Islet precursor cell (in vitro differentiated cells): ENCODE measurements at regions not wholly inside any gene's neighbourhood (a gene's known extent, or its start where the extent isn't known, plus 50 kb on each side); places are given as distances from the start of the nearest gene placed in this dataset.
A peak's percentile ranks its signal among the peaks of the same experiment; 100 is the strongest.
"Not testable (repeated sequence)": the region's sequence is repeated elsewhere in the genome, so short reads cannot be mapped to it uniquely, and the experiment has no call there.

Experiments
- DNase-seq: peaks from one replicate; pipeline ENCODE4 v3.0.0-alpha.2; 2018

DNA sequence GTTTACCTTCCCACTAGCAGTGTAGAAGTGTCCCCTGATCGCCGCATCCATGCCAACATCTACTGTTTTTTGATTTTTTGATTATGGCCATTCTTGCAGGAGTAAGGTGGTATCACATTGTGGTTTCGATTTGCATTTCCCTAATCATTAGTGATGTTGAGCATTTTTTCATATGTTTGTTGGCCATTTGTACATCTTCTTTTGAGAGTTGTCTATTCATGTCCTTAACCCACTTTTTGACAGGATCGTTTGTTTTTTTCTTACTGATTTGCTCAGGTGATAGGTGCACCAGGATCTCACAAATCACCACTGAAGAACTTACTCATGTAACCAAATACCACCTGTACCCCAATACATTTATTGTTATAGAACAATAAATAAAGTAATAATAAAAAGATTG, 114.5 kb downstream of the GATA6 start:
- not testable (repeated sequence) for DNase-seq

DNA sequence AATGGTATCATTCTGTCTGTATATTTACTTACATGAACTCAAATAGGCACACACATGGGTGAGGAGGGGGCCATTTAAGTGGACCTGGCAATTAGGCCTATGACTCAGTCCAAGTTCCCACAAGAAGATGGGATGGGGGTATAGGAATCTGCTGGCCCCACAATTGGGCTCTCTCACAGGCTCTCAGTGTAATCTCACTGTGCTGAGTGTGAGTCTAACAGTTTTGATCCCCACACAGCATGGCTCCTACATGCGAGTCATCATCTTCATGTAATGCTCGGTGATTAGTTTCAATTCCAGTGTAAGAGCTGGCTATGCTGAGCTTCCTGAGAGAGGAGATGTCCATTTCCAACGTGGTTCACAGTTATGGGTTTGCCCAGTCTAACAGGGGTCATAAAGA, 114.0 kb downstream of the GATA6 start:
- DNase-seq: peak; percentile 65

- no peak for DNase-seq
Measured at GRCh38 chr18:22283116-22283395, 113.7 kb downstream of the GATA6 start.

GRCh38 chr18:22282311-22283115, 113.1 kb downstream of the GATA6 start:
- DNase-seq: no peak

DNA sequence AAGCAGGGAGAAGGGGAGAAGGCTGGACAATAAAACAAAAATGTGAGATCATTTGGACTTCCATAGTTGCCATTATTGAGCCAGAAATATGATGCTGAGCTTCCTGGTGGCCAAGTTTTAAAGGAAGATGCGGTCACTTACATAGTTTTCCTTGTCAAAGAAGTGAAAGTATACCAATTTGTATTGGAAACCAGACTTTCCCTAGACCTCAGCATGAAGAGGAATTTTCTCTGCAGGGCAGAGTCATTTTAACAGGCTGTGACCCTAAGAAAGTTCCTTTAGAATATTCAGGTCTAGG, 111.0 kb downstream of the GATA6 start:
- no peak for DNase-seq

- no peak for DNase-seq
Measured at GRCh38 chr18:22279741-22280452, 110.5 kb downstream of the GATA6 start.

GRCh38 chr18:22278798-22279197, 109.4 kb downstream of the GATA6 start:
- DNase-seq: no peak

DNA sequence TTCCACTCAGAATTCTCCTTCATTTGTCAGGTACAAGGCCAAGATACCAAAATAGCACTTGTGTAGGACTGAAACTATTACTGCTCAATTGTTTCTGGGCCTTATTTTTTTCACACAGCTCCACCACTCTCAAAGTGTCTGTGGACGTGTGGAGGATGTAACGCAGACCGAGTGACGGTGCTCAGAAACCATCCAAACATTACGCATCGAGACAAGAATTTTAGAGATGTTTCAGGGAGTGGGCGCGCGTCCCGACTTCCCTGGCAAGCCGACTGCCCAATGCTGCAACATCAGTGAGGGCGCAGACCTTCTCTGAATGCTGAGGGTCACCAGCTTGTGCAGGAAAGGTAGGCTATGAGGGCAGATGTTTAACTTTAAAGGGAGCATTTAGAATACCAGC, 108.4 kb downstream of the GATA6 start:
- DNase-seq: no peak

GRCh38 chr18:22276334-22276713, 106.9 kb downstream of the GATA6 start:
- no peak for DNase-seq

DNA sequence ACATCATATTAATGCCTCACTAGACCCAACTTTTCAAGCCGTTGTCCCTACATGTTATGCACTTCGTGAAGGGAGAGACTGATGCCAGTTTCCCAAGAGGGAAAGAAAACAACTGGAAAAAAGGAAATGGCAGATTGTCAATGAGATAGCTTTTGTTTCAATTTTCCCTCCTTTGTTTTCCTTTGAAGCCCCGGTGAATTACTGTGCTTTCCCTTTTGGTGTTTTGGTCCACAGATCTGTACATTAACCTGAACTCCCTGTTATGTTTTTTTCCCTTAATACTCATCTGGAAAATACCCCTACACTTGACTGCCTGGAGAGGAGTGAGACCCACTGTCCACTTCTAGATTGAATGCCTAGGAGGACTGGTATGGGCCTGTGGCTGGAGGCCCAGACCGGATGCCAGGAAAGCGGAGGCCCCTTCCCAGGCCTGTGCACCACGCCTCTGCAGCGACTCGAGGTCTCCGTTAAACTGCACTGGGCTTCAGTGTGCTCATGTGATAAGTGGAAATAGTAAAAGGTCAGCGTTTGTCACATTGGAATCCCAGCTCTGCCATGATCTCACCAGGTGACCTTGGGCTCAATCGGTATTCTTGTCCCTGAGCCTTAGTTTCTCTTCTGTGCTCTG, 106.4 kb downstream of the GATA6 start:
- no peak for DNase-seq

DNA sequence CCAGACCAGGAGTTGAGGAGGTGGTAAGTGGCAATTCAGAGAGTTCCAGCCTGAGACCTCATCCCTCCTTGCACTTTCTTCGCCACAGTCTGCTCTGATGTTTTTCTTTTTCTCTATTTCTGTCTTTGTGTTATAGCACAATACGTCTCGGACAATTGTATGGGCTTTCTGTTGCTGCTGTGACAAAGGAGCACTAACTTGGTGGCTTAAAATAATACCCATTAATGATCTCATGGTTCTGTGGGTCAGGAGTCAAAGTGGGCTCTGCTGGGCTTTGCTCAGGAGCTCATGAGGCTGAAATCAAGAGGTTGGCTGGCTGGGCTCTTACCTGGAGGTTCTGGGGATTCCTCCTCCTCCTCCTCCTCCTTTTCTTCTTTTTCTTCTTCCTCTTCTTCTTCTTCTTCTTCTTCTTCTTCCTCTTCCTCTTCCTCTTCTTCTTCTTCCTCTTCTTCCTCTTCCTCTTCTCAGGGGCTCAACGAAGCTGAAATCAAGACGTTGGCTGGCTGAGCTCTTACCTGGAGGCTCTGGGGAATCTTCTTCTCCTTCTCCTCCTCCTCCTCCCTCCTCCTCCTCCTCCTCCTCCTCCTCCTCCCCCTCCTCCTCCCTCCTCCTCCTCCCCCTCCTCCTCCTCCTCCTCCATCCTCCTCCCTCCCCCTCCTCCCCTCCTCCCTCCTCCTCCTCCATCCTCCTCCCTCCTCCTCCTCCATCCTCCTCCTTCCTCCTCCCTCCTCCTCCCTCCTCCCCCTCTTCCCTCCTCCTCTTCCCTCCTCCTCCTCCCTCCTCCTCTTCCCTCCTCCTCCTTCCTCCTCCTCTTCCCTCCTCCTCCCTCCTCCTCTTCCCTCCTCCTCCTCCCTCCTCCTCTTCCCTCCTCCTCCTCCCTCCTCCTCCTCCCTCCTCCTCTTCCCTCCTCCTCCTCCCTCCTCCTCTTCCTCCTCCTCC, 104.0 kb downstream of the GATA6 start:
- no peak for DNase-seq

GRCh38 chr18:22272242-22272641, 102.9 kb downstream of the GATA6 start:
- no peak for DNase-seq

- no peak for DNase-seq
Measured at GRCh38 chr18:22271030-22271429, 101.6 kb downstream of the GATA6 start.

- DNase-seq: no peak
Measured at GRCh38 chr18:22268641-22269128, 99.3 kb downstream of the GATA6 start.

GRCh38 chr18:22267697-22268096, 98.3 kb downstream of the GATA6 start:
- no peak for DNase-seq

DNA sequence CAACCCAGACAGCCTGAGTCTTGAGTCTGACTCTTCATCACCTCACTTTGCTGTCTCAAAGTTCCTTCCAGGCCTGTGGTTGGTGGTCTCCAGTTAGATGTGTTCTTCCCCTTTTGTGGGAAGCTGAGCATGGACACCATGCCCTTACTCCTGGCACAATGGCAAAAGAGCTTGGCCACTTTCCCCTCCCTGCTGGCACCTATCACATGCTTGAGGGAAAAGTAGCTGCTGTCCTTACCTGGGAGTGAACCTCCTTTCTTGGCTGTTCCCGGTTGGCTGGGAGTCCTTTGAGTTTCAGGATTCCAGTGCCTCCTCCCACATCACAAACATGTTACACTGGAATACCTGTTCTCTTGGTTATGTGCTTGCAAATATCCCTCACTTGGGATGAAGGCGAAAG, 97.8 kb downstream of the GATA6 start:
- DNase-seq: no peak

- no peak for DNase-seq
Measured at GRCh38 chr18:22265838-22266237, 96.4 kb downstream of the GATA6 start.

GRCh38 chr18:22260208-22260820, 90.9 kb downstream of the GATA6 start:
- no peak for DNase-seq

DNA sequence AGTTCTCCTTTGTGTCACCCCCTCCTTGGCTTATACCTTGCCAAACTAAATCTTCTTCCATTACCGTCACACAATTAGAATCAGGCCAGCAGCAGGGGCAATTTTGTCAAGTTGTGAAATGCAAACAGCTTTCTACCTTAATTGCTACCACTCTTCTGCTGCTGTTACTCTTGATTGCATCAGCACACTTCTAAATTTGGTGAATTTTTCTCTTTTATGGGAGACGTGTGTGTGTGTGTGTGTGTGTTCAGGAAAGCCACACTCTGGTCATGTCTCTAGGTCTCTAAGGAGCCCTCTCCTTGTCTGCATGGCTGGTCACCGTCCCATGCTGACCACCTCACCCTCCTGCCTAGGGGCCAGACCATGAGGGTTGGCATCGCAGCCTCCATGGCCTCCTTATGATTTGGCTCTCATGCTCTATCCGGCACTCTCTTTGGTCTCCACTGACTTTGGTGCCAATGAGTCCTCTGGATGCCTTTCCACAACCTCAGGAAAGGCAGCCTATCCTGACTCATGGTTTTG, 87.7 kb downstream of the GATA6 start:
- no peak for DNase-seq

- DNase-seq: no peak
Measured at GRCh38 chr18:22254088-22254487, 84.7 kb downstream of the GATA6 start.

DNA sequence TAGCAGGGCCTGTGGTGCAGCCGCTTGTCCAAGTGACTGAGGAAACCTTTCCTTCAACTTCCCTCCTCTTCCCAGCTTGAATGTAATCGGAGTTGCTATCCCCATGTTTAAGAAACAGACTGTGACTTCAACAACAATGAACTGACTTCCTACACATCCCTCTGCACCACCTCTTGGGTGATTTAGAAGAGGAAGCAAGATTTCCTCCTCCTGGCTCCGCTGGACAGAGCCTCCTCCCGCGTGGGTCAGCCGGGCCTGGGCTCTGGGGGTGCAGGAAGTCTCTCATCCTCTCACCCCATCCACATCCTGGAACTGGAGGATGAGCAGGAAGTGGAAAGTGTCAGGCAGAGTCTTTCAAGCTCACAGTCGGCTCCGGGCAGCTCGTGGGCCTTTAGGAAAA, 84.3 kb downstream of the GATA6 start:
- DNase-seq: no peak

DNA sequence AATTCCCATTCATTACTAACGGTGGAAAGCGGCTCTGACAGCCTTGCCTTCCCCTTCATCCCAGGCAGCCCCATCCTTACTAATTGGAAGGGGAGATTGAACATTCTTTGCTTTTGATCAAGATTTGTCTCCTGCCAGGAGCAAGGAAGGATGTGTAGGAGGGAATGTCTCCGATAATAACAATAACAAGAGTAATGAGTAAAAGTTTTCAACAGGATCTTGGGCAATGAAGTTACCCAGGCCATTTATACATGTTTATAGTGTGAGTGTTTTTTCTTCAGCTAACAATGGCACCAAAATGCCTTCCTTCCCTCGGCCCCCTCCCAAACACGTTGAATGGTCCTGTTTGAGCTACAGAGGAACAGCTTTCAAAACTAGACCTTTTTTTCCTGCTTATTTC, 83.8 kb downstream of the GATA6 start:
- no peak for DNase-seq
